WTC11 (cell line): ENCODE measurements at regions not wholly inside any gene's neighbourhood (a gene's known extent, or its start where the extent isn't known, plus 50 kb on each side); places are given as distances from the start of the nearest gene placed in this dataset.

Experiments used
- ATAC-seq: fragments of 200-7000 bp; cut with Tn5 transposase; 2 replicates; pipeline ENCODE4 v1.10.0; 2021; ENCODE audit warnings: mild to moderate bottlenecking, moderate library complexity
- CTCF ChIA-PET: fragments of 300-600 bp; sonication (Branson Sonifier 250); formaldehyde crosslinking; loops from one replicate; lab custom pipeline; 2021; ENCODE audit warnings: antibody characterized with exemption; lab: Charles Lee
- POLR2A ChIA-PET: fragments of 350-600 bp; sonication (Branson Sonifier 250); formaldehyde crosslinking; loops from one replicate; lab custom pipeline; 2021; ENCODE audit warnings: antibody characterized with exemption; lab: Charles Lee
- DNase-seq: peaks from one replicate; pipeline ENCODE4 v3.0.0; 2021; ENCODE audit warnings: low spot score
- H3K27ac Mint-ChIP-seq: 2 replicates; pipeline ENCODE4 v1.8.0; 2021; ENCODE audit warnings: mixed read lengths
- H3K27me3 Mint-ChIP-seq: 2 replicates; pipeline ENCODE4 v1.8.0; 2021; ENCODE audit warnings: low read depth, mild to moderate bottlenecking, moderate library complexity, mixed read lengths
- H3K36me3 Mint-ChIP-seq: 2 replicates; pipeline ENCODE4 v1.8.0; 2021; ENCODE audit warnings: mixed read lengths
- H3K4me1 Mint-ChIP-seq: 2 replicates; pipeline ENCODE4 v1.8.0; 2022; ENCODE audit warnings: mixed read lengths
- H3K4me3 Mint-ChIP-seq: 2 replicates; pipeline ENCODE4 v1.8.0; 2021; ENCODE audit warnings: mild to moderate bottlenecking, moderate library complexity, mixed read lengths
- H3K9me3 Mint-ChIP-seq: 2 replicates; pipeline ENCODE4 v1.8.0; 2021; ENCODE audit warnings: mixed read lengths
- MXD4 ChIP-seq: fragments of 250-450 bp; sonication (Bioruptor Pico); IDR thresholded peaks from 2 replicates; pipeline ENCODE4 v1.8.0; 2021; ENCODE audit warnings: mild to moderate bottlenecking, moderate library complexity, borderline replicate concordance
- NFE2L1 ChIP-seq: sonication (generic); formaldehyde crosslinking; IDR thresholded peaks from 2 replicates; pipeline ENCODE4 v1.8.1; 2023; ENCODE audit warnings: missing genetic modification reagents
- NR1H2 ChIP-seq: sonication (generic); formaldehyde crosslinking; IDR thresholded peaks from 2 replicates; pipeline ENCODE4 v1.9.0; 2021; ENCODE audit warnings: mild to moderate bottlenecking, moderate library complexity, missing genetic modification reagents
- SMAD3 ChIP-seq: sonication (generic); formaldehyde crosslinking; IDR thresholded peaks from 2 replicates; pipeline ENCODE4 v1.8.0; 2022; ENCODE audit warnings: missing genetic modification reagents, mild to moderate bottlenecking, borderline replicate concordance
- ZBTB21 ChIP-seq: sonication (generic); formaldehyde crosslinking; IDR thresholded peaks from 2 replicates; pipeline ENCODE4 v1.8.1; 2023; ENCODE audit warnings: mild to moderate bottlenecking, missing genetic modification reagents, borderline replicate concordance
- ZNF138 ChIP-seq: sonication (generic); formaldehyde crosslinking; conservative IDR thresholded peaks from 2 replicates; pipeline ENCODE4 v1.8.1; 2022; ENCODE audit warnings: mild to moderate bottlenecking, moderate library complexity, missing genetic modification reagents
- ZNF317 ChIP-seq: sonication (generic); formaldehyde crosslinking; IDR thresholded peaks from 2 replicates; pipeline ENCODE4 v1.8.1; 2023; ENCODE audit warnings: low read depth, mild to moderate bottlenecking, moderate library complexity, missing genetic modification reagents, borderline replicate concordance
- TF ChIP-seq, protein P1 (sequence below): sonication (generic); formaldehyde crosslinking; IDR thresholded peaks from 2 replicates; pipeline ENCODE4 v1.8.1; 2023; ENCODE audit warnings: mild to moderate bottlenecking, missing genetic modification reagents
- TF ChIP-seq, protein P2 (sequence below): sonication (generic); formaldehyde crosslinking; IDR thresholded peaks from 2 replicates; pipeline ENCODE4 v1.8.0; 2022; ENCODE audit warnings: mild to moderate bottlenecking, missing genetic modification reagents
- TF ChIP-seq, protein P3 (sequence below): sonication (generic); formaldehyde crosslinking; conservative IDR thresholded peaks from 2 replicates; pipeline ENCODE4 v1.8.1; 2023; ENCODE audit warnings: mild to moderate bottlenecking, low read depth, missing genetic modification reagents, moderate library complexity
- TF ChIP-seq, protein P4 (sequence below): fragments of 250-450 bp; sonication (Bioruptor Pico); IDR thresholded peaks from 2 replicates; pipeline ENCODE4 v1.9.0; 2021; ENCODE audit warnings: mild to moderate bottlenecking
- TF ChIP-seq, protein P5 (sequence below): sonication (generic); formaldehyde crosslinking; conservative IDR thresholded peaks from 2 replicates; pipeline ENCODE4 v1.8.1; 2022; ENCODE audit warnings: mild to moderate bottlenecking, missing genetic modification reagents
- TF ChIP-seq, protein P6 (sequence below): sonication (generic); formaldehyde crosslinking; IDR thresholded peaks from 2 replicates; pipeline ENCODE4 v1.8.0; 2022; ENCODE audit warnings: mild to moderate bottlenecking, missing genetic modification reagents
- TF ChIP-seq, protein P7 (sequence below): fragments of 200-600 bp; IDR thresholded peaks from 2 replicates; pipeline ENCODE4 v1.8.0; 2022; ENCODE audit warnings: antibody characterized with exemption
- TF ChIP-seq, protein P8 (sequence below): fragments of 250-450 bp; sonication (Bioruptor Pico); IDR thresholded peaks from 2 replicates; pipeline ENCODE4 v1.8.0; 2021; ENCODE audit warnings: mild to moderate bottlenecking

DNA sequence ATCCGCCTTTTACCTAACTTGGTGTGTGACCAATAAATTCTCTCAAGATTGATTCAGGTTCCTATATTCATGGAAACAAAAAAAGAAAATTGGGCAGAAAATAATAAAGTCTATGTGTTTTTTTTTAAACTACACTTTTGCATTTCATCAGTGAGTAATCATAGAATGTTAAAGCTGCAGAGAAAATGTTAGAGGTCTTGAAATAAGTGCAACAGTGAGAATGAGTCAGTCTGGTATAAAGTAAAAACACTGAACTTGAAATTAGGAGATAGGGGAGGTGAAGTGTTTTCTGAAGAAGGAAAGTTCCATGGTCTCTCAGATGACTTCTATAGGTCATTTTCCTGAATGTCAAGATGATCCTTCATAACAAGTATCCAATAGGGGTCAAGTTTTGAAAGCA, 202.6 kb upstream of the NRP1 start (continued):
- TF ChIP-seq NR1H2 (CRISPR knock-in tag) (no peak), ZNF138 (CRISPR knock-in tag) (no peak), SMAD3 (CRISPR knock-in tag) (no peak), ZBTB21 (CRISPR knock-in tag) (no peak)
- TF ChIP-seq, protein P1, sequence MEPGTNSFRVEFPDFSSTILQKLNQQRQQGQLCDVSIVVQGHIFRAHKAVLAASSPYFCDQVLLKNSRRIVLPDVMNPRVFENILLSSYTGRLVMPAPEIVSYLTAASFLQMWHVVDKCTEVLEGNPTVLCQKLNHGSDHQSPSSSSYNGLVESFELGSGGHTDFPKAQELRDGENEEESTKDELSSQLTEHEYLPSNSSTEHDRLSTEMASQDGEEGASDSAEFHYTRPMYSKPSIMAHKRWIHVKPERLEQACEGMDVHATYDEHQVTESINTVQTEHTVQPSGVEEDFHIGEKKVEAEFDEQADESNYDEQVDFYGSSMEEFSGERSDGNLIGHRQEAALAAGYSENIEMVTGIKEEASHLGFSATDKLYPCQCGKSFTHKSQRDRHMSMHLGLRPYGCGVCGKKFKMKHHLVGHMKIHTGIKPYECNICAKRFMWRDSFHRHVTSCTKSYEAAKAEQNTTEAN (CRISPR knock-in tag) = no peak
- TF ChIP-seq, protein P2, sequence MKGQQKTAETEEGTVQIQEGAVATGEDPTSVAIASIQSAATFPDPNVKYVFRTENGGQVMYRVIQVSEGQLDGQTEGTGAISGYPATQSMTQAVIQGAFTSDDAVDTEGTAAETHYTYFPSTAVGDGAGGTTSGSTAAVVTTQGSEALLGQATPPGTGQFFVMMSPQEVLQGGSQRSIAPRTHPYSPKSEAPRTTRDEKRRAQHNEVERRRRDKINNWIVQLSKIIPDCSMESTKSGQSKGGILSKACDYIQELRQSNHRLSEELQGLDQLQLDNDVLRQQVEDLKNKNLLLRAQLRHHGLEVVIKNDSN (CRISPR knock-in tag) = no peak
- TF ChIP-seq, protein P3, sequence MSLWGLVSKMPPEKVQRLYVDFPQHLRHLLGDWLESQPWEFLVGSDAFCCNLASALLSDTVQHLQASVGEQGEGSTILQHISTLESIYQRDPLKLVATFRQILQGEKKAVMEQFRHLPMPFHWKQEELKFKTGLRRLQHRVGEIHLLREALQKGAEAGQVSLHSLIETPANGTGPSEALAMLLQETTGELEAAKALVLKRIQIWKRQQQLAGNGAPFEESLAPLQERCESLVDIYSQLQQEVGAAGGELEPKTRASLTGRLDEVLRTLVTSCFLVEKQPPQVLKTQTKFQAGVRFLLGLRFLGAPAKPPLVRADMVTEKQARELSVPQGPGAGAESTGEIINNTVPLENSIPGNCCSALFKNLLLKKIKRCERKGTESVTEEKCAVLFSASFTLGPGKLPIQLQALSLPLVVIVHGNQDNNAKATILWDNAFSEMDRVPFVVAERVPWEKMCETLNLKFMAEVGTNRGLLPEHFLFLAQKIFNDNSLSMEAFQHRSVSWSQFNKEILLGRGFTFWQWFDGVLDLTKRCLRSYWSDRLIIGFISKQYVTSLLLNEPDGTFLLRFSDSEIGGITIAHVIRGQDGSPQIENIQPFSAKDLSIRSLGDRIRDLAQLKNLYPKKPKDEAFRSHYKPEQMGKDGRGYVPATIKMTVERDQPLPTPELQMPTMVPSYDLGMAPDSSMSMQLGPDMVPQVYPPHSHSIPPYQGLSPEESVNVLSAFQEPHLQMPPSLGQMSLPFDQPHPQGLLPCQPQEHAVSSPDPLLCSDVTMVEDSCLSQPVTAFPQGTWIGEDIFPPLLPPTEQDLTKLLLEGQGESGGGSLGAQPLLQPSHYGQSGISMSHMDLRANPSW (CRISPR knock-in tag) = no peak
- TF ChIP-seq, protein P4, sequence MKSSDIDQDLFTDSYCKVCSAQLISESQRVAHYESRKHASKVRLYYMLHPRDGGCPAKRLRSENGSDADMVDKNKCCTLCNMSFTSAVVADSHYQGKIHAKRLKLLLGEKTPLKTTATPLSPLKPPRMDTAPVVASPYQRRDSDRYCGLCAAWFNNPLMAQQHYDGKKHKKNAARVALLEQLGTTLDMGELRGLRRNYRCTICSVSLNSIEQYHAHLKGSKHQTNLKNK = no peak

DNA sequence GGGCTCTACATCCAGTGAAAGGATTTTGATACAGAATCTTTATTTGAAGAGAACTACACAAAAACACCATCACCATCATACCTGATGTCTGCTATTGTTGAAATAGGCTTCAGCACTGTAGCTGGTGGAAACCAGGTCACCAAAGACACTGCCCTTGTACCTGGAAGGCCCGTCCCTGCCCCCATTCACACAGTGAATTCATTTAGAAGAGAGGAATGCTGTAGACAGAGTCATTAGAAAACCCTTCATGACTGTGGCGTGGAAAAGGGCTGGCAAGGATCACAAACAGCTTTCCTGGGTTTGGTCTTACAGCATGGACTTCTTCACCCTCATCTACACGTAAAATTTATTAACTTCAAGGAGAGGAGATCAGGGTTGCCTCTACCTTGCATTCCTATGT, 202.0 kb upstream of the NRP1 start:
- ChIA-PET POLR2A (no interaction called here), CTCF (no interaction called here)
- H3K4me3 Mint-ChIP-seq = no peak overlapping the region
- TF ChIP-seq, protein P1 (CRISPR knock-in tag) = no peak
- TF ChIP-seq NFE2L1 (CRISPR knock-in tag) (no peak), MXD4 (CRISPR knock-in tag) (no peak), ZNF317 (CRISPR knock-in tag) (no peak)
- TF ChIP-seq, protein P5, sequence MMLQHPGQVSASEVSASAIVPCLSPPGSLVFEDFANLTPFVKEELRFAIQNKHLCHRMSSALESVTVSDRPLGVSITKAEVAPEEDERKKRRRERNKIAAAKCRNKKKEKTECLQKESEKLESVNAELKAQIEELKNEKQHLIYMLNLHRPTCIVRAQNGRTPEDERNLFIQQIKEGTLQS (CRISPR knock-in tag) = no peak
- TF ChIP-seq, protein P6, sequence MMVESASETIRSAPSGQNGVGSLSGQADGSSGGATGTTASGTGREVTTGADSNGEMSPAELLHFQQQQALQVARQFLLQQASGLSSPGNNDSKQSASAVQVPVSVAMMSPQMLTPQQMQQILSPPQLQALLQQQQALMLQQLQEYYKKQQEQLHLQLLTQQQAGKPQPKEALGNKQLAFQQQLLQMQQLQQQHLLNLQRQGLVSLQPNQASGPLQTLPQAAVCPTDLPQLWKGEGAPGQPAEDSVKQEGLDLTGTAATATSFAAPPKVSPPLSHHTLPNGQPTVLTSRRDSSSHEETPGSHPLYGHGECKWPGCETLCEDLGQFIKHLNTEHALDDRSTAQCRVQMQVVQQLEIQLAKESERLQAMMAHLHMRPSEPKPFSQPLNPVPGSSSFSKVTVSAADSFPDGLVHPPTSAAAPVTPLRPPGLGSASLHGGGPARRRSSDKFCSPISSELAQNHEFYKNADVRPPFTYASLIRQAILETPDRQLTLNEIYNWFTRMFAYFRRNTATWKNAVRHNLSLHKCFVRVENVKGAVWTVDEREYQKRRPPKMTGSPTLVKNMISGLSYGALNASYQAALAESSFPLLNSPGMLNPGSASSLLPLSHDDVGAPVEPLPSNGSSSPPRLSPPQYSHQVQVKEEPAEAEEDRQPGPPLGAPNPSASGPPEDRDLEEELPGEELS (CRISPR knock-in tag) = no peak
- TF ChIP-seq, protein P7, sequence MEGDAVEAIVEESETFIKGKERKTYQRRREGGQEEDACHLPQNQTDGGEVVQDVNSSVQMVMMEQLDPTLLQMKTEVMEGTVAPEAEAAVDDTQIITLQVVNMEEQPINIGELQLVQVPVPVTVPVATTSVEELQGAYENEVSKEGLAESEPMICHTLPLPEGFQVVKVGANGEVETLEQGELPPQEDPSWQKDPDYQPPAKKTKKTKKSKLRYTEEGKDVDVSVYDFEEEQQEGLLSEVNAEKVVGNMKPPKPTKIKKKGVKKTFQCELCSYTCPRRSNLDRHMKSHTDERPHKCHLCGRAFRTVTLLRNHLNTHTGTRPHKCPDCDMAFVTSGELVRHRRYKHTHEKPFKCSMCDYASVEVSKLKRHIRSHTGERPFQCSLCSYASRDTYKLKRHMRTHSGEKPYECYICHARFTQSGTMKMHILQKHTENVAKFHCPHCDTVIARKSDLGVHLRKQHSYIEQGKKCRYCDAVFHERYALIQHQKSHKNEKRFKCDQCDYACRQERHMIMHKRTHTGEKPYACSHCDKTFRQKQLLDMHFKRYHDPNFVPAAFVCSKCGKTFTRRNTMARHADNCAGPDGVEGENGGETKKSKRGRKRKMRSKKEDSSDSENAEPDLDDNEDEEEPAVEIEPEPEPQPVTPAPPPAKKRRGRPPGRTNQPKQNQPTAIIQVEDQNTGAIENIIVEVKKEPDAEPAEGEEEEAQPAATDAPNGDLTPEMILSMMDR = no peak
- TF ChIP-seq, protein P8, sequence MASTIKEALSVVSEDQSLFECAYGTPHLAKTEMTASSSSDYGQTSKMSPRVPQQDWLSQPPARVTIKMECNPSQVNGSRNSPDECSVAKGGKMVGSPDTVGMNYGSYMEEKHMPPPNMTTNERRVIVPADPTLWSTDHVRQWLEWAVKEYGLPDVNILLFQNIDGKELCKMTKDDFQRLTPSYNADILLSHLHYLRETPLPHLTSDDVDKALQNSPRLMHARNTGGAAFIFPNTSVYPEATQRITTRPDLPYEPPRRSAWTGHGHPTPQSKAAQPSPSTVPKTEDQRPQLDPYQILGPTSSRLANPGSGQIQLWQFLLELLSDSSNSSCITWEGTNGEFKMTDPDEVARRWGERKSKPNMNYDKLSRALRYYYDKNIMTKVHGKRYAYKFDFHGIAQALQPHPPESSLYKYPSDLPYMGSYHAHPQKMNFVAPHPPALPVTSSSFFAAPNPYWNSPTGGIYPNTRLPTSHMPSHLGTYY (CRISPR knock-in tag) = no peak
- DNase-seq (no peak), ATAC-seq (no peak; the same call in 1 of the 2 replicates)
- no peak overlapping the region for H3K27ac Mint-ChIP-seq
- no peaks in the 10 kb centered on the region; the same call in 1 of the 2 replicates for H3K9me3 Mint-ChIP-seq
- H3K27me3 Mint-ChIP-seq = no peaks in the 10 kb centered on the region
- peaks cover 32% of the 10 kb centered on the region for H3K4me1 Mint-ChIP-seq
- H3K36me3 Mint-ChIP-seq = no peaks in the 10 kb centered on the region
